CMK (cell line): ENCODE measurements at regions not wholly inside any gene's neighbourhood (a gene's known extent, or its start where the extent isn't known, plus 50 kb on each side); places are given as distances from the start of the nearest gene placed in this dataset.

Experiments used
- DNase-seq: peaks from one replicate; pipeline ENCODE4 v3.0.0-alpha.2; 2010; ENCODE audit warnings: low read depth

DNA sequence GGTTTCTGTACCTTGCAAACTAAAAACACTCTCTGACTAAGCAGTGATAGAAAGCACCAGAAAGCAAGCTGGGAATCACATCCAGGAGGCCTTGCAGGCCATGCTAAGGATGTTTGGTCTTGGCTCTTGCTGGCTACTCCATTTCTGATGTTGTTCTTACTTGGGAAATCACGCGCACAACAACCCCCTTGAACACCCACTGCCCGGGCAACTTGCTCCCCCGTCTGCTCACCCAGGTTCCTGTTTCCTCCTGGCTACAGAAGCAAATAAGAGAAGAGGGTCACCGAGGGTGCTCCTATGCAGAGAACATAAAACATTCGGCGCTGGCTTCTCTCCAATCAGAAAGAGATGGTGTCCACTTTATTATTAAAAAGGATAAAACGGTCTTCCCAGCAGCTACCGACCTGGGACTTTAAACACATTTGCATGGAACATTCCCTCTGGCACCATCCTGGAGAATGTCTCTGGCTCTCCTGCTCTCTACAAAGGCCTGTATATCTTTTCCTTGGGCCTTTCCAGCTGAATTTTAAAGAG lies 271.2 kb upstream of the RPL38 start:
- no peak for DNase-seq

DNA sequence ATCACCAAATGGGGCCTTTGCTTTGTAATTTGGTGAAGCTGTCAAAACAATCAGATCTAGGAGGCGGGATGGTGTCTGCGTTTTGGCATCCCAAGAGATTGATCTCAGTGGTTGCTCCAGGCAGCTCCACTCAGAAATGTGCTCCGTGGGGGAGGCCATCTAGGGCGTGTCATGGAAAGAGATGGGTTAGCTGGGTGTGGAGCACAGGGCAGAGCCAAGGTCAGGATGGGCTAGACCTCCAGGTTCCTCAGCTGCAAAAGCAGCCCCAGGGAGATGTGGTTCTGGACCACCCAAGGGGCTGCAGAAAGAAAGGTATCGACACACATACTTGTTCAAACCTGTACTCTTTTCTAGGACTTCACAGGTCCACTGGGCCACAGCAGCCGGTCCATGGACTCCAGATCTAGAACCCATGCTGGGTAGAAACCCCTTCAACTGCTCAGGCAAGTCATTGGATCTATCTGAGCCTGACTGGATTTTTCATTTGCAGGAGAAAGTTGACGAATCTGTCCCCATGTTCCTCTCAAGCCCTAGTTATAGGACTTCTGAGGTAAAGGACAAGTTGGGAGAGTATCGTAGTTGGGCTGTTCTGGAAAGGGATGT lies 270.2 kb upstream of the RPL38 start:
- no peak for DNase-seq

DNA sequence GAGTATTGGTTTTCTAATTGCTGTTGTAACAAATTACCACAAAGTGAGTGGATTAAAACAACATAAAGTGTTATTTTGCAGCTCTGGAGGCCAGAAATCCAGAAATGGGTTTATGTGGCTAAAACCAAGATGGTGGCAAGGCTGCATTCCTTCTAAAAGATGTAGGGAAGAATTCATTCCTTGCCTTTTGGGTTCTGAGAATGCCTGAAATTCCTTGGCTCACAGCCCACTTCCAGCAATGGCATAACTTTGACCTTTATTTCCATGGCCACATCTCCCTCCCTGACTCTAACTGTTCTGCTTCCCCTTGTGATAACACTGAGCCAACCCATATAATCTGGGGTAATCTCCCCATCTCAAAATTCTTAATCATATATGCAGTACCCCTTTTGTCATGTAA lies 269.6 kb upstream of the RPL38 start:
- no peak for DNase-seq

DNA sequence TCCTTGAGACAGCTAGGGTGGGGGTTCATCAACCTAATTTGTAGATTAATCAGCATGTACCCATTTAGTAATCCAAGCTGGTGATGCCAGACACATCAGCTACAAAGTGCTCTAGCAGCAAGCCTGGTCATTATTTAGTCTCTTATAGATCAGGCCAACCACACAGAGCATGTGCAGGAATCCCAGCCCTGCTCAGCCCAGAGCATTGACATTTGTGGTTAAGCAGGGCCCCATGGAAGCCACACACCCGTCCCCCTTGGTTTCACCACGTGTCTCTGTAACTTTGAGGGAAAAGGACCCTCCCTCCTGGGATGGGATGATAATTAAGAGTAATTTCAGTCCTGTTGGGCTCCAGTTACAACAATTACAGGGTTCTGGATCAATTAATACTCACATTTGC lies 268.8 kb upstream of the RPL38 start:
- no peak for DNase-seq

DNA sequence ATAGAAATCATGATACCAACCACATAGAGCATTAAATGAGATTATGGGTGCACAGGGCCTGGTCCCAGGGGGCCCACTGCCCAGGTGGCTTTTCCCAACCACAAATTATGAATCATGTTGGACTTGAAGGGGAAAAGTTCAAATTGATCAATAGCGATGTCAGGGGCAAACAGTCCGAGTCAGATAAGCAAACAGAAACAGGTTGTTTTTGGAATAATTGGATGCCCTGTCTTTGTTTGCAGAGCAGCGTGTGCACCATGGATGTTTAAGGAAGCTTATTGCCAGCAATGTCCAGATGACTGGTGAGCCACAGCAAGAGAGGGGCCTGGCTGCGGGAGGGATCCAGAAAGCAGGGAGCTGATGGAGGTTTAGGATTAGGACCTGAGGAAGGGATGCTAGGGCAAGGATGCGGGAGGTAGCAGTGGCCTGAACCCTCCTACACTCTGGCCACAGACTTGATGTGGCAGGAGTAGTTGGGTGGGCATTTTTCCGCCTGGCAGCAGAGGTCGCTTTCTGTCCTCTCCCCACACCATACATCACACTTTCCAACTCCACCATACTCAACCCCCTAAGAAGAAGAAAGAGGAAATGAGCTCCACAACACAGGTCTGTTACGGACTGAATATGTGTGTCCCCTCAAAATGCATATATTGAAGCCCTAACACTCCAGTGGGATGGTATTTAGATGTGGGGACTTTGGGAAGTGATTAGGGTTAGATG lies 266.4 kb upstream of the RPL38 start:
- no peak for DNase-seq

DNA sequence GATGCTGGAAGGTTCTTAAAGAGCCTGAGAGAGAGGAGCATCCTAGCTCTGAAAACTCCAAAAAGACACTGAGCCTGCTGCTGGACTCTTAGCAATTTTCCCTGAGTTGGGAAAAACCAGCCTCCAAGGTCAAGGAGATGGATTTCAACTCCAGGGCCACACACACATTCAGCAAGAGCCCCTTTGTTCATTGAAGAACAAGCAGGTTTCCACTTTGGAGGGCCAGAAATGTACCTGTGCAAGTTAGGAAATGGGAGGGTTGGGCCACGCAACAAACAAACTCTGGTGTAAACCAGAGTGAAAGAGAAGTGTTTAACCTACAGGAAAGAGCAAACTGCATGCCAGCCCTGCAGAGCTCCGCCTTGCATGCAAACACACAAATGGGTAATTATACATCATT lies 264.8 kb upstream of the RPL38 start:
- DNase-seq: no peak

DNA sequence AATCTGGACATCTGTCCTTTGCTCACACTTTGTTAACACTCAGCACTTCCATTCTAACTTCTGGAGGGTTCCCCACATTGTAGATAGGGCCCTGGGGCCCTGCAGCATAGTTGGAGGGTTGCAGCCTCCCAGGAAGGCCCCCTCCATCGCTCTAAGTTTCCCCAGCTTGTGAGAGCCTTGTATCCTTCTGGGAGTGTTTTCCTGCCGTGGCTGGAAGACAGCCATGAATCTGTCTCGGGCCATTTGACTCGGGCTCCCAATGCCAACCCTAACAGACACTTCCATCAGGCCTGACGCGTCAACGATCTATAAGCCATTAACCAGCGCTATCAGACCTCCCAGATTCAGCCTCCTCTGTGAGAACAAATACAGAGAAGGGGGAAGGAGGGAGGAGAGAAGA lies 263.7 kb upstream of the RPL38 start:
- no peak for DNase-seq

DNA sequence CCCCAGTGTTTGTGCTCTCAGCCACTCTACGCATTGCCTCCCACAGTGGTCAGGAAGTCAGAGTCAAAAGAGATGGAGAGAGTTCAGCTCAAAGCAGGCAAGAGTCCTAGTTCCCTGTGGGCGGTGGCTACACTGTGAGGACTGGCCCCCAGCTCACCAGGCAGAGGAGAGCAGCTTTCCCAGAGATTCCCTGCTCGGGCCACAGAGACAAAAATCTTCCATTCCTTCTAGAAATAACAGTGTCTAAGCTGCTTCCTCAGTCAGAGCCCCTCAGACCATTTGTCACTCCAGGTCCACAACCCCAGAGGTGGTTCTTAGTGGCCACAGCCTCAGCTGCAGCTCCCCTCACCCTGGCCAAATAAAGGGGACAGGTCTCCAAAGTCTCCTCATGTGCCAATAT lies 263.0 kb upstream of the RPL38 start:
- no peak for DNase-seq

DNA sequence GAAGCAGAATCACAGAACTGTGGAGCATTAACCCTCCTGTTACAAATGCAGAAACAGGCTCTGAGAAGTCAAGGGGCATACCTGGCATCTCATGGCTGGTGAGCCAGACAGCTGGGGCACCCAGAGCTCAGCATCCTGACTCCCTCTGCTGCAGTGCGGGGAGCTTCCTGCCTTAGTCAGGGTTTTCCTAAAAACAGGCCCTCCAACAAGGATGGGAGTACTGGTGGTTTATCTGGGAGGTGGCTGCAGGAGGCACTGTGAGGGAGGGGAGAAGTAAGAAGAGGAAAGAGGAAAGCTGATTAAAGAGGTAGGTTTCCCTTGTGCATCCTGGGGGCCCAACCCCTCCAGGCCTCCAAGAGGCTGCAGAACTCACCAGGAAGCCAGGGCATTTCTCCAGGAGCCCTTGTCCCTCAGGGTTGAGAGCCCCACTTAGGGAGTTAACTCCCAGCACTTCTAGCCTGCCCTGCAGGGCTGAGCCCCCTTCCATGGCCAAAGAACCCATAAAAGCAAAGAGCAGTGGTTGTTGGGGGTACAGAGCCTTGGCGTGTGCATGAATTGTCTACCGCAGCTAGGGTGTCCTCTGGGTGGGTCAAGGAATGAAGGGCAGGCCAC lies 261.5 kb upstream of the RPL38 start:
- DNase-seq: no peak

DNA sequence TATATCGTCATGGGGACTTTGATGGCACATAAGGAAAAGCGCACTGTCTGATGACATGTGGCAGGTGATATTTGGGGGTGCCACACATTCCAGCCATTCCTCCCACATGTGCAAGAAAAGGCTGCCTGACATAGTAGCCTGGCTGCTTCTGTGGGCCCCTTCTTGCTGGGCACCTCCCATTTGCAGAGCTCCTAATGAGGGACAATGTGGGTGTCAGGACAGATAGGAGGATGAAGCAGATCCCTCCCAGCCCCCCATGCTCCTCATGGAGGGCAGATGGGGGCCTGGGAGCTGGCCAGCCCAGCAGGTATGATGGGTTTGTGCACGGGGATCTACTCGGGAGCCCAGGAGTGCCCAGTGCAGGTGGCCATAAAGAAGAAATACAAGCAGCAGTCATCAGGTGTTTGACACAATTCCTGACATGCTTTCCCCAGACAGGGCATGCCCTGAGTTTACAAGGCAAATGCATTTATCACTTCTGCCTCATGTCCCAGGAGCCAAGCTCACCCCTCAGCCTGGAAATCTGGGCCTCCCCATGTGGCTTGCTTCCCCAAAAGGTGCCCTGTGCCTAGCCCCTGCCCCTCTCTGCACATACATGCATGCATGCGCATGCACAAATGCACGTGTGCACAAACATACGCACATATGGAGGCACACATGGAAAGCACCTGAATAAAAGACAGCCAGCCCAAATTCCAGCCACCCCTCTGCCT lies 260.6 kb upstream of the RPL38 start:
- no peak for DNase-seq

DNA sequence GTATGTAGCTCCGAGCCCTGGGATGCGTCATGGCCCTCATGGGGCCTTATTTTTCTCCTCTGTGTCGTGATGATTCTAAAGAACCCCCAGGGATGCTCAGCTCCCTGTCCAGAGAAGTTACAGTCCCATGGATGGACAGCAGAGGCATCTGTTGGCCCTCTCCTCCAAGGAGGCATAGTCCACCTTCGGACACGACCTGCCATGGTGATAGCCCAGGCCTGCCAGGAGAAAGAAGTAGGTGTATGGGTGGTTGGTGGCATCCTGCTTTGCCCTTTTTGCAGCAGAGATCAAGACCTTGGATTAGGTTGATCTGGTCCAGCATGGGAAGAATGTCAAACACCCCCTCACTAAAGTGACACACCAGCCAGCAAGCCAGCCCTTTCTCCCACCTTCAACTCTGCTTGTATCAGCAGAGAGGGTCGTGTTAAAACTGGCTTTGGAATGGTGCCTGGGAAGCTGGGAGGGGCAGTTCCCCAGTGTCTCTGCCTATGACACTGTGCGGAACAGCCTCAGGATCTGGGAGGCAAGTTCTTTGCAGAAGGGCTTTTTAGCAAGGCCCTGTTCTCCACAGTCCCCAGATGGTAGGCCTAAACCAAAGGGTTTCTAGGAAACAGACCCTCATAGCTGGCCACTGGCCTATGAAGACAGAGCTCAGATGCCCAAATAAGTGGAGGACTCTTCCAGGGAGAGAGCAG lies 259.9 kb upstream of the RPL38 start:
- no peak for DNase-seq

DNA sequence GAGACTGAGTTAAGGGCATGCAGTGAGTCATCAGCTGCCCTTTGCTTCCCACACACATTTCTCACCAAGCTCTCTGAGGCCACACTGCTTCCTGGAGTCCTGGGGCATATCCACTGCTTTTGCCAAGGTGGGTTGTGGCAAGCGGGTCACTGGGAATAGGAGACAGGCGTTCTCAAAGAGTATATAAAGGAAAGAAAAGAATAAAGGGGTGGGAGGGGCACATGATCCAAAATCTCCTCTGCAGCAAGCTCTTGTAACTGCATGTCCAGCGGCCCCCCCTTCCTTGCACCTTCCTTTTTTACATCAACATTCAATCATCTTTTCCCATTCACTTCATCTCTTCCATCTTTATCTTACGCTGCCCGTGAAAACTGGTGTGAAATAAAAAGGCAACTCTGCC lies 259.1 kb upstream of the RPL38 start:
- no peak for DNase-seq

DNA sequence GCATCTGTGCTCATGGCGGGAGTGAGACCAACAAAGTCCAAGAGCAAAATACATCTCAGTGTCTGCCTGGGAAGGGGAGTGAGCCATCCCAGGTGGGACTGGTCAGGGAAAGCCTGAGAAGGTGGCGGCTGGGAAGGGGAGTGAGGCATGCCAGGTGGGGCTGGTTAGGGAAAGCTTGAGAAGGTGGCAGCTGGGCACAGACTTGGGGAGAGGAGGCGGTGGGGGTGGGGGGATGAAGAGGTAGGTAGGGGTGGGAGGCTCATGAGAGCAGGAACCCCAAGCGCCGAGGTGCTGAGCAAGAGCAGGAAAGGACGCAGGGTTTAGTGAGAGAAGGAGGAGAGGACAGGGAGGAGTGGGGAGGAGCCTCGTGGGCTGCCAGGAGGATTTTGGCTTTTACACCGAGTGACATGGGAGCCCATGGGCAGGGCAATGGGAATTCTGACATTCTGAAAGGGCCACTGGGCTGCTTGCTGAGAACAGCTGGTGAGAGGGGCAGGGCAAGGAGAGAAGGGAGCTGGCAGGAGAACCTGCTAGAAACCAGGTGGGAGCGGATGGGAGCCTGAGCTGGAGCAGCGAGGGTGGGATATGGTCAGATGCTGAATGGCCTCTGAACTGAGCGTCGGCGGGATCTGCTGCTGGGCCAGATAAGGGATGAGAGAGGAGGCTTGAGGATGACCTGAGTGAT lies 256.1 kb upstream of the RPL38 start:
- no peak for DNase-seq

DNA sequence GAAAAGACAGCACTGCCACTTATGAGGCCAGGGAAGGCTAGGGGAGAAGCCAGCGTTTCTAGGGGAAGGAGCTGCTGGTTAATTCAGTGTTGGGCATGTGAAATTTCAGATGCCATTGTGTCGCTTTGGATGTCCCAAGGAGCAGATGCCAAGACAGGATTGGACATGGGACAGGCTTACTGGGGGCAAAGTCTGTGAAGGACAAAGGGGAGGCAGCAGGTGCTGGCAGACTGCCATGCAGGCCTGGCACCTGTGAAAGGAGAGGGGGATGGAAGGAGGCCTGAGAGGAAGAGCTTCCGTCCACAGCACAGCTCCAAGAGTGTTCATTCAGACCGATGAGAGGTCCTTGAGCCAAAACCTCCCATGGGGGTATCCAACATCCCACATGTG lies 255.5 kb upstream of the RPL38 start:
- no peak for DNase-seq

DNA sequence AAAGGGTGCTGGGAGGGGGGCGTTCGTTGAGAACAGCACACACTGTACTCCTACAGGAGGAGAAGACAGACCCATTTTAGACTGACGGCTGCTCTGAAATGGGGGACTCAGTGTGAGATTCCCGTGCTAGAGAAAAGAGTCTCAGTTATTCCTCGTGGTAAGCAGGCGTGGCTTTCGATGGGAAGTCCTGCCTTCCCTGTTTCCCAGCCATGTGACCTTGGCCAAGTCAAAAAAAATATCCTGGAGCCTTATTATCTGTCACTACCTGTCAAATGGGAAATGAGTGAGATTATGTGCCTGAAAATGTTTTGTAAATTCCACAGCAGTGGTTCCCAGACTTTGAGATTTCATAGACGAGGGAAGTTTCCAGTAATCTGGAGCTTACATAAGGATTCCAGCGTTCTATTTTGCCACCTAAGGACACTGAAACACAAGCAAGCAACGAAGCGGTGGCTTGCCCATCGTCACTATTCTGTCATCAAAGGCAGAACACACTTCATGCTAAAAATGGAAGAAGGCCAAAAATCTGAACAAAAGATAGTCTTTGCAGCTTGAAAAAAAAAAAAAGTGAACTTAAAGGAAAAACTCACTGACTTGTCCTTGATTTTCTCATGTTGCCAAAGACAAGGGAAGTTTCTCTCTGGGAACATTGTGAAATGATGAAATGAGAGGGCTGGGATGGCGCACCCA lies 253.4 kb upstream of the RPL38 start:
- no peak for DNase-seq

DNA sequence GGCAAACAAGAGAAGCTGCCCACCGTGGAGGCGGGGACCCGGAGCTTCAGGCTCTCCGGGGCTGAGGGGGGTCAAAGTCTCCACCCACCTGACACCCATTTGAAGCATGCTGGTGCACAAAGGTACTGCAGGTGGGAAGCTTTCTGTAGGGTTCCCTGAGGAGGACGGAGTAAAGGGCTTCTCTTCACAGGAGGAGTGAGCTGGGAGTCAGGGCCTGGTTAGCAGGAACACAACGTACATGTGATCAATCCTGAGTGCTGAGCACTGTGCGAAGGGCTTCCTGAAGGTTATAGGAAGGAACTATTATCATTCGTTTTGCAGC lies 252.9 kb upstream of the RPL38 start:
- DNase-seq: no peak

DNA sequence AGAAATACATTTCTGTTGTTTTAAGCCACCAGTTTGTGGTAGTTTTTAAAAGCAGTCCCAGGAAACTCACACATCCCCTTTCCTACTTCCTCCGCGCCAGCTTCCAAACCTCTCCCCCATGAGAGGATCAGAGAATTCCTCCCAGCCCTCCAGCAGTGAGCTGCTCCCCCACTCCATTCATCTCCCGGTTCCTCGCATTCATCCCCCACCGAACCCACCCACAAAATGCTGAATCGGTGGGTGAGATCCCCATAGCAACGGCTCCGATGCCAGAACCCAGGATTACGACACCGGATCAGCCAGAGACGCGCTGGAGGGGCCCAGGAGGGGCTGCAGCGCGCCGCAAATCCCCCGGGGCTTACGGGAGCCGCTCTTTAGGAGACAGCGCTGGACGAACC lies 251.4 kb upstream of the RPL38 start:
- DNase-seq: no peak

DNA sequence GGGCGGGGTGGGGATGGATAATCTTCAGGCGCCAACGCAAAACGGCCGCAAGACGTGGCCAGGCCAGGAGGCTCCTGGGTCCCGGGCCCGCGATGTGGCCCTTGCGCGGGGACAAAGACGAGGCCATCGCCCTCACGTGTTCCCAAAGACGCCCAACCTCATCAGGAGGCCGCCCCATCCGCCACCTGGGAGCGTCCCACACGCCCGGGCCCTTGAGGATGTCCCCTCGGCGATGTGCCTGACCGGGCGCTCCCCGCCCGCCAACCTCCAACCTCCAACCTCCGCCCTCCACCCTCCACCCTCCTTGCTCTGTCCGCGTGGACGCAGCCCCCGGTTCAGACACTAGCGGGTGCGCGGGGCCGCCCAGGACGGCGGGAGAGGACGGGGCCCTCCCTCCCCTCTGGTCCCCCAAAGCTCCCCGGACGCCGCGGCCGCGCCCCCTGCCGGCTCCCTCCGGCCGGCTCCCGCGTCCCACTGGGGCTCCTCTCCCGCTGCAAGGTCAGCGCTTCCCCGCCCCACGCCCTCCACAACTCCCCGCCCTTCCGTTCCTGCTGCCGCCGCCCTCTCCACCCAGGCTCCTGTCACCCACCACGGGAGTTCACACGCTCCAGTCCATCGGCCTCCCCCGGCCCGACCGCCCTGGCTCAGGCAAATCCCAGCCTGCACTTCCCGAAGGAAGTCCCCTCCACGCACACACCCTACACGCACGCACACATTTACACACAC lies 250.8 kb upstream of the RPL38 start:
- DNase-seq: peak; percentile 12

DNA sequence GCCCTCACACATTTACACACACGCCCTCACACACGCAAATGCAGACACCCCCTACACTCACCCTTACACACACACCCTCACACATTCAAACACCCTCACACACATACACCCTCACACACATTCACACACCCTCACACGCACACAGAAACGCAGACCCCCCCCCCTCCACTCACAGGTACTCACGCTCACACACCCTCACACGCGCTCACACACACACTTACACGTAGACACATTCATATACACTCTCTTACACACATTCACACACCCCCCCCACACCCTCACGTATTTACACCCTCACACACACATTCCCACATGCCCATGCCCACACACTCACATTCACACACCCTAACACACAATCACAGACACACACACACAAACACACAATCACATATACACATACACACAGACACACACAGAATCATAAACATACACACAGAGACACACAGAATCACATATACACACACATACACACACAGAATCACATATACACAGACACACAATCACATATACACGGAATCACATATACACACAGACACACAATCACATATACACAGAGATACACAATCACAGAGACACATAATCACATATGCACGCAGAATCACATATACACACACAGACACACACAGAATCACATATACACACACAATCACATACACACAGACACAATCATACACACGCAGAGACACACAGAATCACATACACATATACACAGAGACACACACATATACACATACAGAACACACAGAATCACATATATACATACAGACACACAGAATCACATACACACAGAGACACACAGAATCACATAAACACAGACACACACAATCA lies 250.1 kb upstream of the RPL38 start:
- DNase-seq: no peak

DNA sequence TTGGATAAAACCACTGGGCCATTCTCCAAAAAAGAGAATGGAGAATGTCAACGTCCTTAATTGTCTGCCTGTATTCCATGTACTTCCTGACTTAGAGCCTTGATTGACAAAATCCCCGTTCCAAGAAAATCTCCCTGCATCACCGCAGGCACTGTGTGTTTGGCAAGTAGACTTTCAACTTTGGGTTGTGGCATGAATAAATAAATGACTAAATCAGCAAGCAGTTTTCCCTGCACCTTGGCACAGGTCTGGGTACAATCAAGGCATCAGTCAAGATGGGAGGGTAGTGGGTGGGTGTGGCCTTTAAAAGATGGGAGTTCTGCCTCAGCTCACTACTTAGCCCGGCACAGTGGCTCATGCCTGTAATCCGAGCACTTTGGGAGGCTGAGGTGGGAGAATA lies 248.5 kb upstream of the RPL38 start:
- DNase-seq: no peak
